Mammary epithelial cell (primary cell): ENCODE measurements at regions not wholly inside any gene's neighbourhood (a gene's known extent, or its start where the extent isn't known, plus 50 kb on each side); places are given as distances from the start of the nearest gene placed in this dataset.

Experiments
- CTCF ChIP-seq, 2 donors: IDR thresholded peaks in 1 of 2; conservative IDR thresholded peaks in 1 of 2; 2 replicates each; pipeline ENCODE4 v1.5.1; 2011 to 2012; ENCODE audit warnings: inconsistent platforms in 2 of 2, low read length in 2 of 2, mild to moderate bottlenecking in 2 of 2, control low read depth in 1 of 2, low read depth in 1 of 2; ENCODE audit not compliant: insufficient read depth in 1 of 2; ENCODE audit errors: extremely low read depth in 1 of 2
- EZH2 ChIP-seq: IDR thresholded peaks from 2 replicates; pipeline ENCODE4 v1.6.1; 2012; ENCODE audit warnings: low read length, inconsistent platforms, borderline replicate concordance

GRCh38 chr2:236702657-236703372 lies 133.2 kb downstream of the ACKR3 start:
- TF ChIP-seq CTCF (conservative IDR thresholded peaks at IDR 0.05 in 1 of 2, IDR thresholded peaks at IDR 0.05 in 1 of 2; ENCODE audit: extremely low read depth in 1 of 2, insufficient read depth in 1 of 2, low read depth in 1 of 2, low read length in 2 of 2) (no peak), EZH2 (no peak)
